Neuronal stem cell (in vitro differentiated cells): ENCODE measurements at regions not wholly inside any gene's neighbourhood (a gene's known extent, or its start where the extent isn't known, plus 50 kb on each side); places are given as distances from the start of the nearest gene placed in this dataset.

Source experiments
- DNase-seq: peaks from one replicate; pipeline ENCODE4 v3.0.0-alpha.2; 2013; ENCODE audit warnings: low spot score
- H2AFZ ChIP-seq: one replicate; pipeline ENCODE4 v1.6.1; 2013; ENCODE audit warnings: mild to moderate bottlenecking, low read length, inconsistent platforms
- H2AK5ac ChIP-seq: 2 replicates; pipeline ENCODE4 v1.6.1; 2013; ENCODE audit warnings: low read depth, mild to moderate bottlenecking, inconsistent platforms, low read length, moderate library complexity, mixed read lengths
- H2BK120ac ChIP-seq: 2 replicates; pipeline ENCODE4 v1.6.1; 2013; ENCODE audit warnings: low read depth, mild to moderate bottlenecking, inconsistent platforms, low read length, moderate library complexity, mixed read lengths
- H2BK12ac ChIP-seq: one replicate; pipeline ENCODE4 v1.6.1; 2013; ENCODE audit warnings: low read length, inconsistent platforms
- H2BK15ac ChIP-seq: 2 replicates; pipeline ENCODE4 v1.6.1; 2013; ENCODE audit warnings: mild to moderate bottlenecking, low read length, inconsistent platforms, mixed read lengths
- H2BK5ac ChIP-seq: one replicate; pipeline ENCODE4 v1.6.1; 2013; ENCODE audit warnings: inconsistent platforms, mild to moderate bottlenecking, low read length, moderate library complexity
- H3K14ac ChIP-seq: one replicate; pipeline ENCODE4 v1.6.1; 2013; ENCODE audit warnings: low read length, inconsistent platforms
- H3K18ac ChIP-seq: 2 replicates; pipeline ENCODE4 v1.6.1; 2013; ENCODE audit warnings: low read length, inconsistent platforms
- H3K23ac ChIP-seq: 2 replicates; pipeline ENCODE4 v1.6.1; 2013; ENCODE audit warnings: low read depth, mild to moderate bottlenecking, mixed read lengths, low read length, inconsistent platforms; ENCODE audit not compliant: poor library complexity
- H3K27ac ChIP-seq: replicated peaks from 3 replicates; pipeline ENCODE4 v1.5.1; 2013; ENCODE audit warnings: low read length, inconsistent platforms
- H3K27me3 ChIP-seq, 3 experiments: 2 replicates each; pipeline ENCODE4 v1.6.1; 2013; ENCODE audit warnings: low read length in 3 of 3, mild to moderate bottlenecking in 2 of 3, inconsistent platforms in 1 of 3, low read depth in 1 of 3, mixed read lengths in 1 of 3, moderate library complexity in 1 of 3; ENCODE audit not compliant: control insufficient read depth in 3 of 3, insufficient read depth in 3 of 3
- H3K36me3 ChIP-seq, 2 donors: replicated peaks in 1 of 2; 2 replicates each; pipeline ENCODE4 v1.6.1; 2013; ENCODE audit warnings: low read length in 2 of 2; ENCODE audit not compliant: control insufficient read depth in 2 of 2, insufficient read depth in 2 of 2
- H3K4ac ChIP-seq: 2 replicates; pipeline ENCODE4 v1.6.1; 2013; ENCODE audit warnings: inconsistent platforms, mild to moderate bottlenecking, low read length, moderate library complexity
- H3K4me1 ChIP-seq, 2 donors: 1 replicate in 1 of 2; 2 replicates in 1 of 2; pipeline ENCODE4 v1.6.1; 2013; ENCODE audit warnings: low read length in 2 of 2, low read depth in 1 of 2; ENCODE audit not compliant: control insufficient read depth in 2 of 2, insufficient read depth in 1 of 2
- H3K4me2 ChIP-seq: one replicate; pipeline ENCODE4 v1.6.1; 2013; ENCODE audit warnings: mild to moderate bottlenecking, low read length, inconsistent platforms; ENCODE audit not compliant: insufficient read depth, poor library complexity, severe bottlenecking
- H3K4me3 ChIP-seq, 2 donors: 2 replicates each; pipeline ENCODE4 v1.5.1; 2013; ENCODE audit warnings: low read length in 2 of 2, mild to moderate bottlenecking in 2 of 2, inconsistent platforms in 1 of 2, moderate library complexity in 1 of 2
- H3K79me1 ChIP-seq: one replicate; pipeline ENCODE4 v1.6.1; 2013; ENCODE audit warnings: low read depth, mild to moderate bottlenecking, inconsistent platforms, low read length, moderate library complexity
- H3K9ac ChIP-seq: one replicate; pipeline ENCODE4 v1.6.1; 2013; ENCODE audit warnings: mild to moderate bottlenecking, low read depth, low read length, inconsistent platforms; ENCODE audit not compliant: poor library complexity
- H3K9me3 ChIP-seq, 2 donors: replicated peaks in 1 of 2; 2 replicates each; pipeline versions ENCODE3 to v1.6.1; 2013; ENCODE audit warnings: low read length in 2 of 2, mild to moderate bottlenecking in 2 of 2, inconsistent platforms in 1 of 2, low read depth in 1 of 2, mixed read lengths in 1 of 2, moderate library complexity in 1 of 2; ENCODE audit not compliant: control insufficient read depth in 2 of 2, insufficient read depth in 1 of 2
- H4K8ac ChIP-seq: one replicate; pipeline ENCODE4 v1.6.1; 2013; ENCODE audit warnings: low read depth, mild to moderate bottlenecking, inconsistent platforms, low read length, moderate library complexity
- H4K91ac ChIP-seq: one replicate; pipeline ENCODE4 v1.6.1; 2013; ENCODE audit warnings: low read length, low read depth, mild to moderate bottlenecking, inconsistent platforms; ENCODE audit not compliant: poor library complexity
- WGBS, 2 donors: extraction: QIAGEN DNeasy Blood & Tissue Kit; methylation state at CpG; one replicate each; pipeline ENCODE4 v1.1.7; 2013; ENCODE audit warnings: missing lambda C conversion rate in 2 of 2, mixed read lengths in 1 of 2; ENCODE audit not compliant: insufficient read length in 2 of 2, insufficient replicate concordance in 1 of 2; ENCODE audit errors: extremely low coverage in 2 of 2; 5-methylcytosine and 5-hydroxymethylcytosine counted together

DNA sequence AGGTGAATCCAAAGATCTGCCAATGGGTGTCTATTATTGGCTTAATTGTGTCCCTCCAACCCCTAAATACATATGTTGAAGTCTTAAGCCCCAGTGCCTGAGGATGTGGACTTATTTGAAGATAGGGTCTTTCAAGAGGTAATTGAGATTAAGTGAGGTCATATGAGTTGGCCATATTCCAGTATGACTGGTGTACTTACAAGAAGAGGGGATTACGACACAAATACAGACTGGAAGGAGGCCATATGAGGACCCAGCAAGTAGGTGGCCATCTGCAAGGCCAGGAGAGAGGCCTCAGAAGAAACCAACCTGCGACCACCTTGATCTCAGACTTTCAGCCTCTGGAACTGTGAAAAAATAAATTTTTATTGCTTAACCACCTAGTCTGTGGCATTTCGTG is 121.1 kb upstream of the FN1 start:
- Histone ChIP-seq H3K27me3 (no peaks in the 10 kb centered on the region), H3K79me1 (no peaks in the 10 kb centered on the region), H3K4me3 (no peak overlapping the region), H2AK5ac (no peak overlapping the region), H3K18ac (no peak overlapping the region), H2AFZ (no peak overlapping the region), H4K91ac (no peak overlapping the region), H3K9ac (no peak overlapping the region), H3K4me1 (peaks cover 0 to 2% of the 10 kb centered on the region in 2 donors), H4K8ac (no peak overlapping the region), H3K36me3 (no peaks in the 10 kb centered on the region), H2BK15ac (no peak overlapping the region), H3K23ac (no peak overlapping the region), H3K9me3 (no peaks in the 10 kb centered on the region), H2BK5ac (no peak overlapping the region), H3K14ac (no peak overlapping the region), H2BK12ac (no peak overlapping the region), H3K27ac (no peak overlapping the region), H2BK120ac (no peak overlapping the region), H3K4ac (no peak overlapping the region), H3K4me2 (no peak overlapping the region)
- no CpG with 5 or more reads among the region's 3 CpGs for WGBS, 2 donors
- DNase-seq = no peak

- no peak overlapping the region for H2BK15ac ChIP-seq
- H3K9ac ChIP-seq = no peak overlapping the region
- H3K27me3 ChIP-seq = no peaks in the 10 kb centered on the region
- H4K8ac ChIP-seq = no peak overlapping the region
- H2BK5ac ChIP-seq = no peak overlapping the region
- H2AK5ac ChIP-seq = no peak overlapping the region
- no peak overlapping the region for H3K18ac ChIP-seq
- no peak overlapping the region for H2BK12ac ChIP-seq
- H3K14ac ChIP-seq = no peak overlapping the region
- no peak overlapping the region for H4K91ac ChIP-seq
- H3K23ac ChIP-seq = no peak overlapping the region
- H2BK120ac ChIP-seq = no peak overlapping the region
- H3K4me3 ChIP-seq = no peak overlapping the region
- H3K4me2 ChIP-seq = no peak overlapping the region
- no peak overlapping the region for H3K27ac ChIP-seq
- H3K36me3 ChIP-seq = no peaks in the 10 kb centered on the region
- peaks cover 0 to 2% of the 10 kb centered on the region in 2 donors for H3K4me1 ChIP-seq
- H3K79me1 ChIP-seq = no peaks in the 10 kb centered on the region
- H2AFZ ChIP-seq = no peak overlapping the region
- WGBS, 2 donors = no CpG with 5 or more reads among the region's 5 CpGs
- DNase-seq = no peak
- H3K4ac ChIP-seq = no peak overlapping the region
- H3K9me3 ChIP-seq = no peaks in the 10 kb centered on the region
These were observed 119.0 kb upstream of the FN1 start for GRCh38 chr2:215554689-215555498.

- Histone ChIP-seq H3K27me3 (no peaks in the 10 kb centered on the region), H3K23ac (no peak overlapping the region), H2BK5ac (no peak overlapping the region), H3K79me1 (no peaks in the 10 kb centered on the region), H3K4ac (no peak overlapping the region), H3K4me3 (no peak overlapping the region), H2BK12ac (no peak overlapping the region), H3K36me3 (no peaks in the 10 kb centered on the region), H3K9me3 (no peaks in the 10 kb centered on the region), H3K18ac (no peak overlapping the region), H2AK5ac (no peak overlapping the region), H3K14ac (no peak overlapping the region), H4K8ac (no peak overlapping the region), H3K4me1 (peaks cover 0 to 2% of the 10 kb centered on the region in 2 donors), H4K91ac (no peak overlapping the region), H2AFZ (no peak overlapping the region), H3K9ac (no peak overlapping the region), H3K27ac (no peak overlapping the region), H3K4me2 (no peak overlapping the region), H2BK15ac (no peak overlapping the region), H2BK120ac (no peak overlapping the region)
- DNase-seq = no peak
- no CpG with 5 or more reads among the region's 3 CpGs for WGBS, 2 donors
These were observed 118.1 kb upstream of the FN1 start for GRCh38 chr2:215553946-215554345.

DNA sequence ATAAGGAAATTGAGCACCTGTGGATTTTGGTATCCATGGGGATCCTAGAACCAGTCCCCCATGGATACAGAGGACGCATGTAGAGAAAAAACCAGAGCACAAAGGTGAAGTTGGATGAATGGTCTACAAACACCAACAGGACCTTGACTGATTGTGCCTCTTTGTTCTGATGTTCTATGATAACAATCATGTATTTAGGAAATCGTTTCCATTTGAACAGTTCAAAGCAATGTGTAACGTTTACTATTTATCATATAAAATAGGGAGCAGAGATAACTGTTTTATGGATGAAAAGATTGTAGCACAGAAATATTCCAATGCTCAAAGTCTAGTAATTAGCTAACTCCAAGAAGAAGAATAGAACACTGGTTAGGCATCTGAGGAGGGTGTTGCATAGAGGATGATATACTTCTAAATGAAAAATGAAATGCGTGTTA is 116.3 kb upstream of the FN1 start:
- no peak overlapping the region for H3K27ac ChIP-seq
- no peaks in the 10 kb centered on the region for H3K9me3 ChIP-seq
- H4K8ac ChIP-seq = no peak overlapping the region
- H3K36me3 ChIP-seq = no peaks in the 10 kb centered on the region
- no peak overlapping the region for H2BK12ac ChIP-seq
- WGBS, 2 donors = no CpG with 5 or more reads among the region's 4 CpGs
- H3K4me2 ChIP-seq = no peak overlapping the region
- H3K4me3 ChIP-seq = no peak overlapping the region
- H3K79me1 ChIP-seq = no peaks in the 10 kb centered on the region
- no peaks in the 10 kb centered on the region for H3K27me3 ChIP-seq
- H3K23ac ChIP-seq = no peak overlapping the region
- no peak for DNase-seq
- no peak overlapping the region for H3K4ac ChIP-seq
- no peak overlapping the region for H3K18ac ChIP-seq
- H3K14ac ChIP-seq = no peak overlapping the region
- H2AFZ ChIP-seq = no peak overlapping the region
- no peak overlapping the region for H3K9ac ChIP-seq
- H2BK120ac ChIP-seq = no peak overlapping the region
- no peak overlapping the region for H4K91ac ChIP-seq
- no peak overlapping the region for H2BK15ac ChIP-seq
- H2AK5ac ChIP-seq = no peak overlapping the region
- H2BK5ac ChIP-seq = no peak overlapping the region
- peaks cover 0 to 2% of the 10 kb centered on the region in 2 donors for H3K4me1 ChIP-seq
